Hepatocyte (in vitro differentiated cells): ENCODE measurements at regions not wholly inside any gene's neighbourhood (a gene's known extent, or its start where the extent isn't known, plus 50 kb on each side); places are given as distances from the start of the nearest gene placed in this dataset.

ENCODE experiments used
- DNase-seq: peaks from one replicate; pipeline ENCODE4 v3.0.0-alpha.2; 2016; ENCODE audit warnings: low spot score
- H2AFZ ChIP-seq: fragments of 200-600 bp; sonication (generic); 2 replicates; pipeline ENCODE4 v1.6.0; 2016; ENCODE audit warnings: antibody characterized with exemption, mild to moderate bottlenecking
- H3K27ac ChIP-seq: fragments of 200-600 bp; sonication (generic); 2 replicates; pipeline ENCODE4 v1.5.1; 2016; ENCODE audit warnings: mild to moderate bottlenecking
- H3K27me3 ChIP-seq: fragments of 200-600 bp; sonication (generic); 2 replicates; pipeline ENCODE4 v1.6.1; 2016
- H3K36me3 ChIP-seq: fragments of 200-600 bp; sonication (generic); replicated peaks from 2 replicates; pipeline ENCODE4 v1.5.1; 2016; ENCODE audit warnings: low read depth; ENCODE audit not compliant: insufficient read depth
- H3K4me1 ChIP-seq: fragments of 200-600 bp; sonication (generic); 2 replicates; pipeline ENCODE4 v1.5.1; 2016; ENCODE audit warnings: mild to moderate bottlenecking, moderate library complexity; ENCODE audit not compliant: insufficient read depth
- H3K4me2 ChIP-seq: fragments of 200-600 bp; sonication (generic); 2 replicates; pipeline ENCODE4 v1.6.0; 2016
- H3K4me3 ChIP-seq: fragments of 200-600 bp; sonication (generic); 2 replicates; pipeline ENCODE4 v1.5.1; 2016; ENCODE audit warnings: mild to moderate bottlenecking
- H3K79me2 ChIP-seq: fragments of 200-600 bp; sonication (generic); 2 replicates; pipeline ENCODE4 v1.6.0; 2017; ENCODE audit warnings: mild to moderate bottlenecking
- H3K9me2 ChIP-seq: fragments of 200-600 bp; sonication (generic); replicated peaks from 2 replicates; pipeline ENCODE4 v1.6.0; 2017; ENCODE audit warnings: mild to moderate bottlenecking; ENCODE audit not compliant: insufficient read depth
- H3K9me3 ChIP-seq: fragments of 200-600 bp; sonication (generic); 2 replicates; pipeline ENCODE4 v1.5.1; 2016; ENCODE audit warnings: low read depth, mild to moderate bottlenecking
- H4K20me1 ChIP-seq: fragments of 200-600 bp; sonication (generic); 2 replicates; pipeline ENCODE4 v1.6.0; 2016; ENCODE audit warnings: mild to moderate bottlenecking; ENCODE audit not compliant: insufficient read depth, poor library complexity, severe bottlenecking
- EZH2 ChIP-seq: fragments of 200-600 bp; sonication (generic); IDR thresholded peaks from 2 replicates; pipeline ENCODE4 v1.6.1; 2016; ENCODE audit warnings: antibody characterized with exemption, mild to moderate bottlenecking, borderline replicate concordance
- EZH2phosphoT487 ChIP-seq: fragments of 200-600 bp; sonication (generic); IDR thresholded peaks from one replicate; pipeline ENCODE4 v1.6.1; 2018; ENCODE audit warnings: antibody characterized with exemption, mild to moderate bottlenecking, low read depth, moderate library complexity; ENCODE audit not compliant: unreplicated experiment, severe bottlenecking
- WGBS: methylation state at CpG from one replicate; pipeline ENCODE4 v1.1.6; 2016; ENCODE audit warnings: low lambda C conversion rate; ENCODE audit errors: missing lambda C conversion rate; 5-methylcytosine and 5-hydroxymethylcytosine counted together
- TF ChIP-seq, protein P1 (sequence below): fragments of 200-600 bp; sonication (generic); IDR thresholded peaks from 2 replicates; pipeline ENCODE4 v1.5.1; 2016; ENCODE audit warnings: antibody characterized with exemption, mild to moderate bottlenecking; ENCODE audit not compliant: poor library complexity

GRCh38 chr20:7378864-7379605, 561.2 kb downstream of the HAO1 start:
- 94% methylated on average over 5 of the region's 5 CpGs for WGBS
- Histone ChIP-seq H4K20me1 (no peaks in the 10 kb centered on the region), H3K27me3 (no peaks in the 10 kb centered on the region), H3K9me2 (no peaks in the 10 kb centered on the region), H3K36me3 (no peaks in the 10 kb centered on the region), H3K4me1 (no peaks in the 10 kb centered on the region), H3K79me2 (no peaks in the 10 kb centered on the region), H3K9me3 (no peaks in the 10 kb centered on the region), H3K27ac (no peak overlapping the region), H2AFZ (no peak overlapping the region), H3K4me3 (no peak overlapping the region), H3K4me2 (no peak overlapping the region)
- DNase-seq, result no peak
- TF ChIP-seq, protein P1, sequence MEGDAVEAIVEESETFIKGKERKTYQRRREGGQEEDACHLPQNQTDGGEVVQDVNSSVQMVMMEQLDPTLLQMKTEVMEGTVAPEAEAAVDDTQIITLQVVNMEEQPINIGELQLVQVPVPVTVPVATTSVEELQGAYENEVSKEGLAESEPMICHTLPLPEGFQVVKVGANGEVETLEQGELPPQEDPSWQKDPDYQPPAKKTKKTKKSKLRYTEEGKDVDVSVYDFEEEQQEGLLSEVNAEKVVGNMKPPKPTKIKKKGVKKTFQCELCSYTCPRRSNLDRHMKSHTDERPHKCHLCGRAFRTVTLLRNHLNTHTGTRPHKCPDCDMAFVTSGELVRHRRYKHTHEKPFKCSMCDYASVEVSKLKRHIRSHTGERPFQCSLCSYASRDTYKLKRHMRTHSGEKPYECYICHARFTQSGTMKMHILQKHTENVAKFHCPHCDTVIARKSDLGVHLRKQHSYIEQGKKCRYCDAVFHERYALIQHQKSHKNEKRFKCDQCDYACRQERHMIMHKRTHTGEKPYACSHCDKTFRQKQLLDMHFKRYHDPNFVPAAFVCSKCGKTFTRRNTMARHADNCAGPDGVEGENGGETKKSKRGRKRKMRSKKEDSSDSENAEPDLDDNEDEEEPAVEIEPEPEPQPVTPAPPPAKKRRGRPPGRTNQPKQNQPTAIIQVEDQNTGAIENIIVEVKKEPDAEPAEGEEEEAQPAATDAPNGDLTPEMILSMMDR, result no peak
- TF ChIP-seq EZH2phosphoT487 (no peak), EZH2 (no peak)

GRCh38 chr20:7379621-7380220, 560.5 kb downstream of the HAO1 start:
- no peaks in the 10 kb centered on the region for H3K27me3 ChIP-seq

GRCh38 chr20:7383216-7383615, 557.0 kb downstream of the HAO1 start:
- Histone ChIP-seq H3K4me3 (no peak overlapping the region), H3K4me2 (no peak overlapping the region)
- no peak for DNase-seq

More at GRCh38 chr20:7379621-7380220, 560.5 kb downstream of the HAO1 start:
- Histone ChIP-seq H4K20me1 (no peaks in the 10 kb centered on the region), H2AFZ (no peak overlapping the region), H3K9me3 (no peaks in the 10 kb centered on the region), H3K4me3 (no peak overlapping the region), H3K4me2 (no peak overlapping the region), H3K79me2 (no peaks in the 10 kb centered on the region), H3K27ac (no peak overlapping the region), H3K4me1 (no peaks in the 10 kb centered on the region), H3K9me2 (no peaks in the 10 kb centered on the region), H3K36me3 (no peaks in the 10 kb centered on the region)
- TF ChIP-seq EZH2 (no peak), EZH2phosphoT487 (no peak)
- TF ChIP-seq, protein P1, result no peak
- DNase-seq, result no peak
- 58% methylated on average over 8 of the region's 8 CpGs for WGBS

More at GRCh38 chr20:7383216-7383615, 557.0 kb downstream of the HAO1 start:
- Histone ChIP-seq H3K4me1 (no peaks in the 10 kb centered on the region), H2AFZ (no peak overlapping the region), H4K20me1 (no peaks in the 10 kb centered on the region), H3K27ac (no peak overlapping the region), H3K9me2 (no peaks in the 10 kb centered on the region), H3K9me3 (no peaks in the 10 kb centered on the region), H3K79me2 (no peaks in the 10 kb centered on the region), H3K36me3 (no peaks in the 10 kb centered on the region), H3K27me3 (no peaks in the 10 kb centered on the region)
- no peak for TF ChIP-seq EZH2
- no peak for TF ChIP-seq EZH2phosphoT487
- TF ChIP-seq, protein P1, result no peak
